ENCODE measurements at regions not wholly inside any gene's neighbourhood (a gene's known extent, or its start where the extent isn't known, plus 50 kb on each side); places are given as distances from the start of the nearest gene placed in this dataset.

DNA sequence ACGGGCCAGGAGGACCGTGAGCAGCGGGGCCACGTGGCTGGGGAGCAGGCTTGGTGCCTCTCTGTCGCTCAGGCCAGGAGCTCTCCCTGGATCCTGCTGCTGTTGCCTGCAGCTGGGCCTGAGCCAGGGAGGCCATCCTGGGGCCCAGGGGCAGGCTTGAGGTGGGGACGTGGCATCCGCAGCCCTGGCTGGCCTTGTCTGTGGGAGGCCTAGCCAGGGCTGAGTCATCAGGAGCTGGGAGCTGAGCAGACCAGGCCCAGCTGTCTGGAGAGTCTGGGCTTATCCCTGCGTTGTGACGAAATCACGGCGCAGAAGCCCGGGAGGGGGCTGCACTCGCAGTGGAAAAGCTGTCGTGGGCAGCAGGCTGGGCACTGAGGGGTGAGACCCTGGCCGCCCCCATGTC is 138.8 kb upstream of the COL5A1 start:
- peak in 1 of 2 experiments; percentile 28 for DNase-seq

DNA sequence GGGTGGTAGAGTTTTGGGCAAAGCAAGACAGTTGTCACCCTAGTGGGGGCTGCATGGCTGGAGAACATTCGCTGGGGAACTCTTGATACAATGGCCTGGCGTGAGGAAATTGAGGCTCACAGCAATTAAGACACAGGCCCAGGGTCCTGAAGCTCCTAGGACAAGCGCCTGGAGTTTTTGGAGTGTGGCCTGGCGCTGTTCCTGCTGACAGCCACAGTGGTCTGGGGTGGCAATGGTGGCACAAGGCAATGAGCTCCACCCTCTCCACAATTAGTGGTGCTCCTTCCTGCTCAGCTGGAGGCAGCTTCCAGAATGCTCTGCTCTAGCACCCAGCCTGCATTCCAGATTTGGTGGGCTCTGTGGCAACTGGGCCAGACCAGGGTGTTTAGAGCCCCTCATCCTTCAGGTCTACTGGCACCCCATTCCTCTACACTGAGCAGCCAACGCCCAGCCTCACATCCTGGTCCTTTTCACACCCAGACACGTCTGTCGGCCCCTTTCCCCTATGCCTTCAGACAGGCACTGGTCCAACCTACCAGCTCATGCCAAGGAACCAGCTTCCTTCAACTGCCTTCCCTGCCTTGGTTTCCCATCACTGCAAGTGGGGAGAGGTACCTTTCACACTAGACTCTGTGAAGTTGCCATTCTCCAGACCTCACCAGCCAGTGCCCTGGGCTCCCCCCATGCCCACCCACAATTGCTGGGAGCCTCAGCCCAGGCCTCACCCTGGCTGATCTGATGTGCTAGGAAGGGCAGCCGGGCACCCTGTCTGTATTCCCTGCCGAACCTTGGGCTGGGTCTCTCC is 138.1 kb upstream of the COL5A1 start:
- no peak for DNase-seq

DNA sequence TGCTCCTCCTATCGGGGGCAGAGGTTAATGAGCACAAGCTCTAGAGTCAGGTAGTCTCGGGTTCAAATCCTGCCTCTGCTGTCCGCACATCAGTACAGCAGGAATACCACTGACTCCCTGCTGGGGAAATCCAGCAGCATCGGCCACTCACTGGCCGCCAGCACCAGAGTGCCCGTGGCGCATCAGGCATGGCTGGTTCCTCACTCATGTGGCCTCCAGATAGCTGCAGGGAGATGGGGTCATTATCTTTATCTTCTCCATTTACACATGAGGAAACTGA is 137.6 kb upstream of the COL5A1 start:
- DNase-seq: no peak

DNA sequence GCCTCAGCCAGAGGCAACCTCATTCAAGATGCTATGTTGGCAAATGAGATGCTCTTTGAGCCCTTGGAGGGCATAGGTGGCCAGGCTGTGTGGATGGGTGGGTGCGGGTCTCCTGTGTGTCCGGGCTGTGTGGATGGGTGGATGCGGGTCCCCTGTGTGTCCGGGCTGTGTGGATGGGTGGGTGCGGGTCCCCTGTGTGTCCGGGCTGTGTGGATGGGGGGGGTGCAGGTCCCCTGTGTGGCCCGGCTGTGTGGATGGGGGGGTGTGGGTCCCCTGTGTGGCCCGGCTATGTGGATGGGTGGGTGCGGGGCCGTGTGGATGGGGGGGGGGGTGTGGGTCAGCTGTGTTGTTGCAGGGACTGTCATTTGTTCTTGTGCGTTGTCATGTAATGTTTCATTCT is 136.6 kb upstream of the COL5A1 start:
- DNase-seq: no peak

DNA sequence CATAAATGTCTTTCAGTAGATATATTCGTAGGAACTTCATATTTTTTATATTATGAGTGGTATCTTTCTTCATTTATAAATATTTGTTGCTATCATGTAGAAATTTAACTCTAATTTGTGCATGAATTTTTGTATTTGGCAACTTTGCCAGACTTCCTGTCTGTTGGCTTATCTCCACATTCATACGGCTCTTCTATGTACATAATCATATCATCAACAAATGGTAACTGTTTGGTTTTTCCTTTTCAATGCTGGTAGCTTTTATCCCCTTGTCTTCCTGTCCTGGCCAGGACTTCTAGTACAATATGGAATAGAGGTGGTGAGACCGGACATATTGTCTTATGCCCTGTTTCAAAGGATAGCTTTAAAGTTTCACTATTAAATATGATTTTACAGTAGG is 132.3 kb upstream of the COL5A1 start:
- DNase-seq: no peak

DNA sequence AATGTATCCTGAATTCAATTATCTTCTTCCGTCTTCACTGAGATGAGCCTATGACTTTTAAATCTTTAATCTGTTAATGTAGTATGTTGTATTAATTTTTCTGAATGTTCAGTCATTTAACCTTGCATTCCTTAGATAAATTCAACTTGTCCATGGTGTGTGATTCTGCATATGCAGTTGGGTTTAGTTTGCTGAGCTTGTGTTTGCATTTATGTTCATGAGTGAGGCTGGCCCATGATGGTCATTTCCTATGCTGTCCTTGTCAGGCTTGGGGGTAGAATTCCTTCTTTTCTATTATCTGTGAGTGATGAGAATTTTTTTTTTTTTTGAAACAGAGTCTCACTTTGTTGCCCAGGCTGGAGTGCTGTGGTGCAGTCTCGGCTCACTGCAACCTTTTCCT is 131.8 kb upstream of the COL5A1 start:
- no peak for DNase-seq

DNA sequence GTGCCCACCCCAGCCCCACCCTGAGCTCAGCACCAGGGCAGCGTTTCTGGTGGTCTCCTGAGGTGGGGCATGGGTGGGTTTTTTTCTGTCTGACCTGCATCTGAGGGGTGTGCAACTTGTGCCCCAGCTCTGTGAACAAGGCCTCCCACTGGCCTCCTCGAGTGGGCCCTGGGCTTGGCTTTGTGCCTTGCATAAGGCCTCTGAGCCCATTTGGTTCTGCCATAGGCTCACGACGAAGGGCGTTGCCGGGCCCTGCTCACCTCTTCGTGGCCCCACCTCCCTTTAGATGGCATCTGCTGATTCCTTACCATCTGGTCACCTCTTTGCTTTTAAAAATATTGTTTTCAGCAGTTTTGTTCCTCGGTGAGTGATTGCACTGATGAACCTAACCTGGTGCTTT is 127.1 kb upstream of the COL5A1 start:
- DNase-seq: peak; percentile 8 to 31

DNA sequence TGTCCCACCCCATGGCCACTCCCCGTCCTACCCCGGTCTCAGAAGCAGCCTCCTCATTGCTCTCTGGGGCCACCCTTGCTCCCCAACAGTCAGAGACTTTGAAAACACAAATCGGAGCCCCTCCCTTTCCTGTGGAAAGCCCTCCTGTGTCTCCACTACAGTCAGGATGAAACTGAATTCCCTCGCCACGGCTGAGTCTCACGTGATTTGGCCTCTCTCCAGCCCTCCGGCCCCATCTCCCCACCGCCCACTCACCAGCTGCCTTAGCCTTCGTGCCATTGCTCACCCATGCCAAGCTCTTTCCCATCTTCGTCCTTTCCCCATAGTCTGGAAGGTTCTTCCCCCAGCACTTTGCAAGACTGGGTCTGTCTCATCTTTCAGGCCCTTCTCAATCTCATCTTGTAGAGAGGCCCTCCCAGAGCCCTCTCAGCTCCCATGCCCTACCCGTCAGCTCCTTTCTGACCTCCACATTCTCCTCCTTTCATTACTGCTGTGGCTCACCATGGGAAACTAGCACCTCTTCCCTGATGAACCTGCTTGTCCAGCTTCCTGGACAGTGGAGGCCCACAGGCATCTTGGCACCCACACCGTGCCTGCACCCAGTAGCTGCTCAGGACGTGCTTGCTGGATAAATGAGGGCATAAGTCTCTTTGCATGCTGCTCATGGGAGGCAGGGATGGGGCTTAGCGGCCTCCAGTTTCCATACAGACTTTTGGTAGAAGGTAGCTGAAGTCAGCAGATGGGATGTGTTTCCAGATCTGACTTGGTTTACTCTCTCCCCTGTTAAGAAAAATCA is 126.4 kb upstream of the COL5A1 start:
- no peak for DNase-seq

DNA sequence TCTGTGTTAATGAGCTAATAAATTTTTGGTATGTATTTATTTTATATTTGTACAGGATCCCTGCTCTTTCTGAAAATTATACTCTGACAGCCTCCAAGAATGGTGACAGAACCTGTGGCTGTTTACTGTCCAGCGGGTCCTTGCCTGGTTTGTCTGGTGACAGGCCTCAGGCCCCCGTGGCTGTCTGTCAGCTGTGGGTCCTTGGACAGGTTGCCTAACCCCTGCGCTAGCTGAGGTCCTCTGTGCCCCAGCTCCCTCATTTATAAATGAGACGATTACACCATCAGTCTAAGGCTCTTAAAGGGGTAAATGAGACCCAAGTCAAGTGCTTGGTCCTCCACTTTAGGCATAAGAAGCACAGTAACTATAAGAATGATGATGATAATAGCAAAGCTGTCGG is 125.1 kb upstream of the COL5A1 start:
- peak; percentile 10 to 59 for DNase-seq

DNA sequence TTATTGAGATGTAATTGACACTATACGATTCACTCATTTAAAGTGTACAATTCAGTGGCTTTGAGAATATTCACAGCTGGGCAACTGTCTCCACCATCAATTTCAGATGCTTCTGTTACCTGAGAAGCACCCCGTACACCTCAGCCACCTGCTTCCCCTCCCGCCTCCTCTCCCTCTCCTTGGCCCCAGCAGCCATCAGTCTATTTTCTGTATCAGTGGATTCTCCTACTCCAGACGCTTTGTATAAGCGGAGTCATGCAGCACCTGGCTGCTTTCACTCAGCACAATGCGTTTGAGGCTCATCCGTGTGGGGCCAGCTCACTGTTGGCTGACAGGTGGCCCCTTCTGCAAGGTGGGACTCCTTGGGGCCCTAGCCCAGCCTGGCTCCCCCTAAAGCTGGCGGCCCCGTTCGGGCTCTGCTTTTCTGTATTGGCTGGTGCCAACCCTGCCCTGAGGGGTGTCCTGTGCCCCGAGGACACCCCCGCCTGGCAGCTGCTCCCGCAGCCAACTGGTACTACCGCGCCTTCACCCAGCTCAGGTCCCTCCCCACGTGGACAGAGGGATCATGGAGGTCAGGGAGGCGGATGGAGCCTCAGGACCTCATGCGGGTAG is 124.4 kb upstream of the COL5A1 start:
- DNase-seq: no peak

DNA sequence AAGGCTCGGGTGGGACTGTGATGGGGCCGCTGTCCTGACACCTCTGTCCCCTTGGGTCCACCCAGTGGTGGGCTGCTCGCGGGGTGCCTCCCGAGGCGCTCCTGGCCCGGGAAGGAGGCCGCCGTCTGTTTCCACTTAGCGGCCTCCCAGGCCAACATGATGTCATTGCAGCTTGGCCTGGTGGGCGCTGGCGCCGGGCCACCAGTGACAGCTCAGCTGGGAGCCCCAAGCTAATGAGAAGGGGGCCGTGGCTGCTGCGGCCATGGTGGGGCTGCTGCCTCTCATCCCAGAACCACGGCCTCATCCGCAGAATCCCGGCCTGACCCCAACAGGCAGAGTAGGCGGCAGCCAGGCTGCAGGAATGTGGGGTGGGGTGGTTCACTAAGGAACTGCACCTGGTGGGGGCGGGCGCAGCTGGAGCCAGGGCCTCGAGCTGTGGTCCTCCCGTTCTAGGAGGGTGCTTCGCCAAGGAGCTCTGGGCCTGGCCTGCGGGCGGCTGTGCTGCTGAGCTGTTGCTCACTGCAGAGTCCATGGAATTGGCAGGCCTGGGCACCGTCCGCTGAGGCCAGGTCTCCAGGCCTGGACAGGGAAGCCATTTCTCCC is 123.5 kb upstream of the COL5A1 start:
- no peak for DNase-seq

DNA sequence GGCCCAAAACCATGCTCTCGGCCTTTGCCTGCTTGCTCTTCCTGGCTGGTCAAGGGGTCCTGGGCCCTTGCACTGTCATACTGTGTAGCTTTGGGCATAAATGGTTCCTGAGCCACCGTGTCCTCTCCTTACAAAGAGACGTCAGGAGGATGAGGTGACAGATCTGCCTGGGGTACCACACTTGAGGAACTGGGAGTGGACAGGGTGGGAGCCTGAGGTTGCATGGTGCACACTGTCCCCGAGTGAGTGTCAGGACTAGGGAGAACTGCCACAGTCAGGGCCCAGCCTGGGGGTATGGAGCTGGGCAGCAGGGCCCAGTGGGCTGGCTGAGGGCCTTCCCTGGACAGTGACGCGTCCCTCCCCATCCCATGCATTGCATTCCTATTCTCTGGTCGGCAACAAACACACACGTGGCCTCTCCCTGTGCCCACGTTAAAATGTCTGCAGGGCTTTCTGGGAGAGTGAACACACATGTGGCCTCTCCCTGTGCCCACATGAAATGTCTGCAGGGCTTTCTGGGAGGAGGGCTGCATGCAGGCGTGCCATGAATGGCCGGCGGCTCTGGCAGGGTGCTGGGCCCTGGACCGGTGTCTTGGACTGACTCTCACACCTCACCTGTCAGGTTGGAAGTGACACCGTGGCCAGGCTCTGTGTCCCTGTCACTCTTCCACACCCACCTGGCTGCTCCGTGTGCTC is 122.1 kb upstream of the COL5A1 start:
- no peak for DNase-seq

DNA sequence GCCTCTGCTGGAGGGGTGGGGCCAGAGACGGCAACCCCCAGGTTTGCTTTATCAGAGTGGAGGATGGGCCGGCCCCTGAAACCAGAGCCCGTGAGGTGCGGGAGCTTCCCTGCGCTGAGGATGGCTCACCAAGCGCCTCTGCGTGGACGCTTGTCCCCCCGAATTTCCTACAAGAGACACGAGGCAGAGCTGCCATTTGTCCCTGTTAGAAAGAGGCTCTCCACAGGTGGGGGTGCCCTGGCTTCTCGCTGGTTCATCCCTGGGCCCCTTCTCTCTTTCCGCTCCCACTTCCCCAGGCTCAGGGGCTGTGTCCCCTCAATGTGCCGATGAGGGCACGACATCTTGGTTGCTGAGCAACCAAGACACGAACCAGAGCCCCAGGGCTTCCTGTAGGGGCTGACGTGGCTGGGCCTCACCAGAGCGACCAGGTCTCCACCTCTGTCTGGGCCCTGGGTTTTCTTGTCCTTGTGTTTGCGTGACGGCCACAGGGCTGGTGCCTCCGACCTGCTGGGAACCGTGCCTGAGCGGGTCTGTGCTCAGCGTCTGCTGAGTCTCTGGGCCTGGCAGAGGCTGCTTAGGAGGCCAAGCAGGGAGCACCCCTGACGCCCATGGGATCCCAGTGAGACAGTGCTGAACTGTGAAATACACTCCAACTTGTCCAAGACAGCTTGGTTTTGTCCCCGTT is 119.6 kb upstream of the COL5A1 start:
- DNase-seq: no peak

DNA sequence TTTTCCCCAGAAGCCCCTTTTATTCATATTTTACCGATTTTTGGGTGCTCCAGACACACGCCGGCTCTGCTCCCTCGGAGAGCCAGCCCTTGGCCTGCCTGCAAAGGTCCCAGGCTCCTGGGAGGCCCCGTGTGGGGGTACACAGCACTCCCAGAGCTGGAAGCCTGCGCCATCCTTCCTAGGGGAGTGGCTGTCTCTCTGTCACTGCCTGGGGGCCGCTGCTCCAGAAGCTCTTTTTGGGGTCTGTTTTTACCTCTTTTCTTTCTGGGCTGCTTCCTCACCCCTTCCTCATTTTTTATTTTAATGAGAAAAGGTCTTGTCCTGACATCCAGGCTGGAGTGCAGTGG is 119.1 kb upstream of the COL5A1 start:
- no peak for DNase-seq

DNA sequence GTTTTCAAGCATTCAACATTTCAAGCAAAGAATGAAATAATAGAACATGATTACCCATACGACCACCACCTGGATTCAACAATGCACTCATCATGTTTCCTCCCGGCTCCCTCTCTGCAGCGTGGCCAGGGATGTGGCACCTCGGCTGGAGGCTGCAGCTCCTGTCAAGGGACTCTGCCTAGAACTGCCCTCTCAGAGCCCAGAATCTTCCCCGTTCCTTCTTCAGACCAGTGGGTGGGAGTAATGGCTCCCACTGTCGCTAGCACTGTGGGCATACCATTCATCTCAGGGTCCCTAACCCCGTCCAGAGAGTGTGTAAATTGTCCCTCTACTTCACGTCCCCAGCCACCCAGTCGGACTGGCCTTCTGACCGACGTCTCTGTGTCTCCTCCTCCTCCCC is 118.6 kb upstream of the COL5A1 start:
- DNase-seq: no peak

DNA sequence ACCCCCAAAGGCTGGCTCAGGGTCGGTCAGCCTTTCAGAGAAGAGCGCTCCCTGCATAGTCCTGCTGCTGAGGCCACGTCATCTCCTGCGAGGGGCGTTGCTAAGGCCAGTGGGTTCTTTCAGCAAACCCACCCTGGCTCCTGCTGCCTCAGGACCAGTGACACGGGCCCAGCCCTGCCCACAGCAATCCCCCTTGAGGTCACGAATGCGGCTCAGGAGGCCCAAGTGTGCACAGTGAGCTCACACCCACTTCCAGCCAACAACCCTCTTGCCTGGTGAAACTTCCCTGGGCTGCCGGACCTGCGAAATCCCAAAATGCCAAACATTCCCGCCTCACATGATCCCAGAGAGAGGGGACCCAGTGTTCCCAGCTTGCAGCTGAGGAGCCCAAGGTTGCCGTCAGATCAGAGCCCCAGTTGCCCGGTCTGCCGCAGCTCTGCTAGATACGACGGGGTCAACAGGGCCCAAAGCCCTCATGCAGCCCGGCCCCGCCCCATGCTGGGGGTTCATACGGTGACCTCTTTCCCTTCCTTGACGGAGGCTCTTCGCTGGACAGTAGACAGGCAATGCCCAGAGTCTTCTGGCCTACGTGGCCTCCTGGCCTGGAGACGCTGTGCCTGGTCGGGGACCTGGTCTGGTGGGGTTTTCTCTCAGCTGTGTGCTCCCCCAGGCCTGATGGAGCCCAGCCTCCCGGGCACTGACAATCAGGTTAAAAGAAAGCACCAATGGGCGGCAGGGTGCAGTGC is 116.4 kb upstream of the COL5A1 start:
- no peak for DNase-seq

DNA sequence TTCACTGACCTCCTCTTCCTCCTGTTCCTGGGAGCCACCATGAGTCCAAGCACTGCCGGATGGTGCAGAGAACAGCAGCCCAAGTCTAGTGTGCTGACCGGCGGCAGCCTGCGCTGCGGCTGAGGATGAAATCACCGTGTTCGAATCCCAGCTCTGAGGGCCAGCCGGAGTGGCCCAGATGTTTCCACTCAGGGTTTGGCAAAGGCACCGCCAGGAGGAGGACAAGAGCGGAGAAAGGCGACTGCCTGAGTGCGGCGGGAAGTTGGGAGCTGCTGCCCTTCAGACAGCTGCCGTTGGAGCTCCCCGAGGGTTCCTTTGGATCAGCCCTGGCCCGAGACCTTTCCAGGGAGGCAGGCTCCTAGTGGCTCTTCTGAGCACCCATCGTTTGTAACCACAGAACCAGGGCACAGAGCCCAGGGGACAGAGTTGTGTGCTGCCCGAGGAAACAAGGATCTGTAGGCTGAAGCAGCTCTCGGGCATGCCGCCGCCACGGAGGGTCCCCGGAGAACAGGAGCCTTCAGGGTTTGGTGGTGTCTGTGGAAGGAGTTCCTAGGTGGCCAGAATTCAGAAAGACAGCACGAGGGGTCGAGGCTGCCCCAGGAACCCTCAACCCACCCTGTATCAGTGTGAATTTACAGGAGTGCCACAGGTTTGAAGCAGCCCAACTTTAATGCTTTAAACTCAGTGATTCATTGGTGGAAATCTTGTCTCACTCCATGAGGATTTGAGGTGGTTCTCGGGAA is 115.6 kb upstream of the COL5A1 start:
- no peak for DNase-seq

DNA sequence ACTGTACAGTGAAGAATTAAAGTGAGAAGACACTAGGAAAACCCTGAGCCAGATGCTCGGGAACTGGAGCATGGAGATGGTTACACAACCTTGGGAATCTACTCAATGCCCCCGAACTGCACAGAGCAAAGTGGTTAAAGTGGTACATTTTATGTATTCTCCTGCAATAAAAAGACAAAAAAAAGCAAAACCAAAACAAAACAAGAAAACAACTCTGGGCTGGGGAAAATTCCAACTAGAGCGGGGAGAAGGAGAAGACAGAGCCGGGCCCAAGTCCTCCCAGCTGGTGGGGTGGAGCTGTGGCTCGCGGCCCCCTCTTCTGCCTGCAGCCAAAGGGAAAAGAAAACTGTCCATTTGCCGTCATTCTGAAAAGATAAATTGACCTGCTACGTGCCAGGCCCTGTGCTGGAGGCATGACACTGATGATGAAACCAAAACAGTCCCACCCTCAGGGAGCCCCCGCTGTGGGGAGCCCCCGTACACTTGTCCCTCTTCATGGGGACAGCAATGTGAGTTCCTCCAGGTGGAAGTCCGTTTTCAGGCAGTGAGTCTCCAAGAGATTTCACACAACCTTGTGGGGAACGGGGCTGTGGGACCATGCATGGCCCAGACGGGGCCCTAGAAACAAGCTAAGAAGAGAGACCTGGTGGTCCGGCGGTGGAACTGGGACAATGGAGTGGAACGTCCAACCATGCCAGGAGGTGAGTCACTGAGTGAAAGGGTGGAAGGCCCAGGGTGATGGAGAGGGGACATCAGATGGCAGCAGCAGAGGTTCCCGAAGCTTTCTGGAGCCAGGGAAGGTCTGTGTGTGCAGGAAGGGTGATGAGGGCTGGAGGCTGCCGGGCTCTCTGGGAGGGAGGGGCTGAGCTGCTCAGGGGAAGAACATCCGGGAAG is 114.8 kb upstream of the COL5A1 start:
- DNase-seq: no peak

DNA sequence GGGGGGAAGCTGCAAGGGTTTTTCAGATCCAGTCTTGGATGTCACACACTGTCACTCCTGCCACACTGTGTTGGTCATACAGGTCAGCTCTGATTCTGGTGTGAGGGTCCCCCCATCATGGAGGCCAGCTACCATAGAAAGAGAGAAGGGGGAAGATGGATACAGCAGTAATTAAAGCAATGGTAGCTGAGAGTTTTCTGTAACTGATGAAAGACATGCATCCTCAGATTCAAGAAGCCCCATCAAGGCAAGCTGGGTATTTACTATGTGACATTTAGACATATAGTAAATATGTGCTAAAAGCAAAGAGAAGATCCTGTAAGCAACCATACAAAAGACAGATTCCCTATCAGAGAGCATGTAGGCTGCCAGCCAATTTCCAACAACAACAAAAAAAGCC is 110.9 kb upstream of the COL5A1 start:
- no peak for DNase-seq
